Loucy (cell line): ENCODE measurements at regions not wholly inside any gene's neighbourhood (a gene's known extent, or its start where the extent isn't known, plus 50 kb on each side); places are given as distances from the start of the nearest gene placed in this dataset.

ENCODE experiments used
- H2AFZ ChIP-seq: fragments of 200-600 bp; sonication (generic); 2 replicates; pipeline ENCODE4 v1.6.0; 2016; ENCODE audit warnings: antibody characterized with exemption, mild to moderate bottlenecking, low read length, moderate library complexity
- H3F3A ChIP-seq: fragments of 200-600 bp; 2 replicates; pipeline ENCODE4 v1.6.0; 2016; ENCODE audit warnings: antibody characterized with exemption, low read depth, mild to moderate bottlenecking
- H3K27me3 ChIP-seq: fragments of 200-600 bp; sonication (generic); 2 replicates; pipeline ENCODE4 v1.6.1; 2014; ENCODE audit warnings: low read length, mild to moderate bottlenecking; ENCODE audit not compliant: insufficient read depth, poor library complexity, severe bottlenecking
- H3K36me3 ChIP-seq: fragments of 200-600 bp; sonication (generic); 2 replicates; pipeline ENCODE4 v1.6.1; 2016; ENCODE audit warnings: low read length; ENCODE audit not compliant: insufficient read depth
- H3K4me1 ChIP-seq: fragments of 200-600 bp; sonication (generic); 2 replicates; pipeline ENCODE4 v1.5.1; 2014; ENCODE audit warnings: low read length, mild to moderate bottlenecking; ENCODE audit not compliant: insufficient read depth, poor library complexity, severe bottlenecking
- H3K4me2 ChIP-seq: fragments of 200-600 bp; sonication (generic); 2 replicates; pipeline ENCODE4 v1.6.0; 2014; ENCODE audit warnings: antibody characterized with exemption, low read length, low read depth, mild to moderate bottlenecking; ENCODE audit not compliant: poor library complexity, severe bottlenecking
- H3K4me3 ChIP-seq: fragments of 200-600 bp; sonication (generic); 2 replicates; pipeline ENCODE4 v1.5.1; 2014; ENCODE audit warnings: low read length, mild to moderate bottlenecking, mixed read lengths; ENCODE audit not compliant: poor library complexity, severe bottlenecking
- H3K79me2 ChIP-seq: fragments of 200-600 bp; sonication (generic); 2 replicates; pipeline ENCODE4 v1.6.1; 2014; ENCODE audit warnings: low read length; ENCODE audit not compliant: insufficient read depth
- H3K9ac ChIP-seq: fragments of 200-600 bp; sonication (generic); 2 replicates; pipeline ENCODE4 v1.6.0; 2014; ENCODE audit warnings: mild to moderate bottlenecking, low read depth, low read length, moderate library complexity; ENCODE audit not compliant: poor library complexity, severe bottlenecking
- H3K9me2 ChIP-seq: fragments of 200-600 bp; sonication (generic); replicated peaks from 2 replicates; pipeline ENCODE4 v1.6.1; 2016; ENCODE audit warnings: low read depth, low read length, mixed read lengths
- H3K9me3 ChIP-seq: fragments of 200-600 bp; sonication (generic); 2 replicates; pipeline ENCODE4 v1.6.1; 2014; ENCODE audit warnings: mild to moderate bottlenecking, antibody characterized with exemption, low read length, low read depth; ENCODE audit not compliant: insufficient read depth
- H4K20me1 ChIP-seq: fragments of 200-600 bp; sonication (generic); 2 replicates; pipeline ENCODE4 v1.6.0; 2014; ENCODE audit warnings: antibody characterized with exemption, low read length, mild to moderate bottlenecking; ENCODE audit not compliant: insufficient read depth, poor library complexity, severe bottlenecking
- EZH2phosphoT487 ChIP-seq: fragments of 200-600 bp; IDR thresholded peaks from 2 replicates; pipeline ENCODE4 v1.6.1; 2018; ENCODE audit warnings: antibody characterized with exemption, mild to moderate bottlenecking, moderate library complexity, borderline replicate concordance
- TF ChIP-seq, protein P1 (sequence below): fragments of 200-600 bp; sonication (generic); conservative IDR thresholded peaks from 2 replicates; pipeline ENCODE4 v1.5.1; 2014; ENCODE audit warnings: mild to moderate bottlenecking, antibody characterized with exemption, low read length

DNA sequence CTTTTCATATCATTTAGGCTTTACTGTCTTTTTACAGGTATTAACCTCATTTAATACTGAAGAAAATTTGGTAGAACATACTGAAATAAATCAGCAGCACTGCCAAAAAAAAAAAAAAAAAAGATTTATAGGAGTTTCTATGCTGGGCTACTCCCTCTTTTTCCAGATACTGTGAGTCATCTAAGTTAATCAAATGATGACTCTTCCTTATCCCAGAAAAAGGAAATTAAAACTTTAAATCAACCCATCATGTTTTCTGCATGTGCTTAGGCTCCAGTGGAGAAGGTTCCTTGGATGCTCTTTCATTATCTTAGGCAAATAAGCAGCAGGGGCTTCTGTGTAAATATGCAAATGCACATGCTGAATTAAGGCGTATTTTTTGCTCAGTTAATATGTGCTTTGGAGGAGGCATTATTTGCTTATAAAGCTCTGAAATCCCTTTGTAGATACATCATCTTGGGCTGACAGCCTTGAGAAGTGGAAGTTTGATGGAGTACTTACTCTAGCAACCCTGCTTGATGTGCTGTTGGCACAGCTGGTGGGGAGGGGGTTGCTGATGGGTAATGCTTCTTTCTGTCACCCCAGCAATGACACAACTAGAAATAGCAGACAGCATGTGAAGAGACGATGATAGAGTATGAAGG lies 136.1 kb downstream of the C4orf33 start:
- Histone ChIP-seq H3K27me3 (no peaks in the 10 kb centered on the region), H2AFZ (no peak overlapping the region), H3K4me2 (no peak overlapping the region), H3K9me3 (no peaks in the 10 kb centered on the region), H3K4me3 (no peak overlapping the region), H3K4me1 (no peaks in the 10 kb centered on the region), H3F3A (no peaks in the 10 kb centered on the region), H4K20me1 (no peaks in the 10 kb centered on the region), H3K9ac (no peak overlapping the region), H3K36me3 (no peaks in the 10 kb centered on the region), H3K79me2 (no peaks in the 10 kb centered on the region), H3K9me2 (no peaks in the 10 kb centered on the region)
- TF ChIP-seq, protein P1, sequence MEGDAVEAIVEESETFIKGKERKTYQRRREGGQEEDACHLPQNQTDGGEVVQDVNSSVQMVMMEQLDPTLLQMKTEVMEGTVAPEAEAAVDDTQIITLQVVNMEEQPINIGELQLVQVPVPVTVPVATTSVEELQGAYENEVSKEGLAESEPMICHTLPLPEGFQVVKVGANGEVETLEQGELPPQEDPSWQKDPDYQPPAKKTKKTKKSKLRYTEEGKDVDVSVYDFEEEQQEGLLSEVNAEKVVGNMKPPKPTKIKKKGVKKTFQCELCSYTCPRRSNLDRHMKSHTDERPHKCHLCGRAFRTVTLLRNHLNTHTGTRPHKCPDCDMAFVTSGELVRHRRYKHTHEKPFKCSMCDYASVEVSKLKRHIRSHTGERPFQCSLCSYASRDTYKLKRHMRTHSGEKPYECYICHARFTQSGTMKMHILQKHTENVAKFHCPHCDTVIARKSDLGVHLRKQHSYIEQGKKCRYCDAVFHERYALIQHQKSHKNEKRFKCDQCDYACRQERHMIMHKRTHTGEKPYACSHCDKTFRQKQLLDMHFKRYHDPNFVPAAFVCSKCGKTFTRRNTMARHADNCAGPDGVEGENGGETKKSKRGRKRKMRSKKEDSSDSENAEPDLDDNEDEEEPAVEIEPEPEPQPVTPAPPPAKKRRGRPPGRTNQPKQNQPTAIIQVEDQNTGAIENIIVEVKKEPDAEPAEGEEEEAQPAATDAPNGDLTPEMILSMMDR, result no peak
- TF ChIP-seq EZH2phosphoT487, result no peak

DNA sequence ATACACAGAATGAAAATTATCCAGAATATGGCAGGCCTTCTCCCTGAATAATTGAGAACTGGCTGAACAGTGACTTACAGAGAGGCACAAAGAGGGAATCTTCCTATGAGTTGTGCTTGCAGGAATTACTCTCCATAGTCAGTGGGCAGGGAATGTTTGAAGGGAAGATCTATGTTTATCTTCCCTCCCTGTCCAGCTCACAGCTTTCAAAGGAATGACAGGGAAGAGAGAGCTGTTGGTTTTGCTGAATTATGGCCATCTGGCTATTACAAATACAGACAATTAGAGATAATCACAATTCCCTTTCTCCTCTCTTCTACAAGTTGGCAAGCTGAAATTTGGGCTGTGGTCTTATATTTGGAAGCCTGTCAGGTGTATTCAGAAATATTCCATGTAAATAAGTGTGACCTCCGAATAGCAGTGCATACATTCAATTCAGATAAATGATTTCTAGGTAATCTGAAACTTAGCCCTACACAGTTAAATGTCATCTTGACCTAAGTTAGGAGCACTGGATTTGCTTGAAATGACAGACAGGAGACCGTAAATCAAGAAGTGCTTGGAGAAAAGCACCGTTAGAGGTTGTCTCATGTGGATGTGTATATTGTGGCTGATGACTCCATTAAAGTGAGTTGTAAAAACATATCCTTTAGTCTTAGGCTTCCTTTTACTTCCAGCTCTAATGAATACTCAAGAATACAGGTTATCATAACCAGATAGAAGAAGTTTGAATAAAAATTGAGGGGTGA lies 136.8 kb downstream of the C4orf33 start:
- no peaks in the 10 kb centered on the region for H3K4me1 ChIP-seq
- H3K4me2 ChIP-seq, result no peak overlapping the region
- H3F3A ChIP-seq, result no peaks in the 10 kb centered on the region
- no peaks in the 10 kb centered on the region for H3K9me2 ChIP-seq
- H3K9ac ChIP-seq, result no peak overlapping the region
- TF ChIP-seq EZH2phosphoT487, result no peak
- TF ChIP-seq, protein P1, result no peak
- no peaks in the 10 kb centered on the region for H4K20me1 ChIP-seq
- no peaks in the 10 kb centered on the region for H3K9me3 ChIP-seq
- H3K4me3 ChIP-seq, result no peak overlapping the region
- no peak overlapping the region for H2AFZ ChIP-seq
- H3K27me3 ChIP-seq, result no peaks in the 10 kb centered on the region
- H3K79me2 ChIP-seq, result no peaks in the 10 kb centered on the region
- no peaks in the 10 kb centered on the region for H3K36me3 ChIP-seq

DNA sequence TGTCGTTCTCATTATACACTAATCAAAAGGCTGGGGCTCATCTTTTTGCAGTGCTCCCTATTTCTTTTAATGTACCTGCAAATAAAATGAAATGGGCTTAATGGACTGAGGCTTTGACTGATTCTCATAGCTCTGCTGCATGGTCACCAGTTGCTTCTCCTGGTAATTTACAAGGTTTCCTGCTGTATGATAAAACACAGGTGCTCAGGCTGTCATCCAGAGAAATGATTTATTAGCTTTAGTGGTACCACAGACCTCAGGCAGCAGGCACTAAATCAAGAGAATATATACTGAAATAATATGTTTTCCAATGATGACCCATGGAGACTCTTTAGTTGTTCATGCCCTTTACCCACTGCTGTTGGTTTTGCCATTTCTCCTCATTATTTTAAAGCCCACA lies 137.7 kb downstream of the C4orf33 start:
- Histone ChIP-seq H2AFZ (no peak overlapping the region), H3F3A (no peaks in the 10 kb centered on the region), H3K4me3 (no peak overlapping the region), H3K4me2 (no peak overlapping the region), H3K27me3 (no peaks in the 10 kb centered on the region), H3K9me3 (no peaks in the 10 kb centered on the region), H3K4me1 (no peaks in the 10 kb centered on the region), H3K36me3 (no peaks in the 10 kb centered on the region), H4K20me1 (no peaks in the 10 kb centered on the region), H3K9me2 (no peaks in the 10 kb centered on the region), H3K79me2 (no peaks in the 10 kb centered on the region), H3K9ac (no peak overlapping the region)
- TF ChIP-seq, protein P1, result no peak
- TF ChIP-seq EZH2phosphoT487, result no peak
